ENCODE measurements at regions not wholly inside any gene's neighbourhood (a gene's known extent, or its start where the extent isn't known, plus 50 kb on each side); places are given as distances from the start of the nearest gene placed in this dataset.

DNA sequence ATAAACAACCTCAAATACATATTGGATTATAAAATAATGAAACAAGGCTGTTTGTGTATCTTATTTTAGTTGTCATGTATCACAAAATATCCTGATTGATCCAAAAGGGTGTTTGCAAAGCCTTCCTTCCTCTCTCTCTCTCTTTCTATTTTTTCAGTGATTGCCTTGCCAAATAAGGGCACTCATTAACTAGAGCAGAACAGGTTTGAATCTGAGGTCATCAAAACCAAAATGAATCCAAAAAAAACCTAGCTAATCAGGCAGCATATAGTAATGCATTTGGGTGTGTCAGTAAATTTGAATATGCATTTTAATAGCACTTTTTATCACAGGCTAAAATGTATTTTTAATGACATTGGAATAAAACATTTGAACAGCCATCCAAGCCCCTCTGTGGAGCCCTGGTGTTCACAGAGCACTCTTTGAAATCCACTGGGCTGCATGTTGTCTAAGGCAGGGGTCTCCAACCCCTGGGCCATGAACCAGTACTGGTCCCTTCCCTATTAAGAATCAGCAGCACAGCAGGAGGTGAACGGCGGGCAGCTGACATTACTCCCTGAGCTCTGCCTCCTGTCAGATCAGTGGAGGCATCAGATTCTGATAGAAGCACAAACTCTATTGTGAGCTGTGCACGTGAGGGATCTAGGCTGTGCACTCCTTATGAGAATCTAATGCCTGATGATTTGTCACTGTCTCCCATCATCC lies 171.8 kb upstream of the RAI14 start:
- no peak for DNase-seq (ENCODE audit: low read depth in 2 of 2)

DNA sequence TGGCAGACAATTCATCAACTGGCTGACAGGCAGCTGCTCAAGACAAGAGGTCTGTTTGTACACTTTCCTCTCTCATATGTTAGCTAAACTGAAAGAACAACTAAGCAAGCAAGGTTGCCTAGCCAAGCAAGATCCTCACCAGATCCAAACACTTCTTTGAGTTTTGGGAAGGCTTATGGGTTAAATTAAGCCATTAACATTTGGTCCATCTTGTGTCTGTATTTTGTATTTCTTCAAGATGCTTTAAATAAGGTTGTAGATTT lies 170.4 kb upstream of the RAI14 start:
- no peak for DNase-seq (ENCODE audit: low read depth in 2 of 2)

DNA sequence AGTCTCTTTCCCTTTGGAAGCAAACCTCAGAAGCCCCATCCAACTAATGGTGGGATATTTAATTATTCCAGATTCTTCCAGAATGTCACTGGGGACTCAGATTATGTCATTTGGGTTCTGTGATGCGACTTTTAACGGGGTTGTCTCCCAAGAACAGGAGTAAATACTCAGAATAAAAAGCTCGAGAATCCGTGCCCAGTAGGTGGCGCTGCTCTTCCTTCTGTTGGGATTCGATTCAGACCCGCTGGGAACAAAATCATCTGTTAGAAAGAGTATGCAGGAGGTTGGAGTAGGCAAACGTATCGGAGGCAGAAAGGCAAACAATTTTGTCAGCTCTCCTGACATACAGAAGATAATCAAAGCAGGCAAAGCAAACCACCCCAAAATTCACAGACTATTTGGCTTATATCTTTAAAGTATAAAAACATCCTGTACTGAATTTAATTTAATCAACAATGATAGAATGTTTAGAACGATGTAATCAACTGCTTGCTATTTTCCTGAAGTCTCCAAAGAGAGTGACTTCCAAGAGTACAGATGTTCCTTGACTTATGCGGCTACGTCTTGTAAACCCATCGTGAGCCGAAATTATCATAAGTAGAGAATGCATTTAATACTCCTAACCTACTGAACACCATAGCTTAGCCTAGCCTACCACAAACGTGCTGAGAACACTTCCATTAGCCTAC lies 169.8 kb upstream of the RAI14 start:
- DNase-seq (ENCODE audit: low read depth in 2 of 2) = no peak

DNA sequence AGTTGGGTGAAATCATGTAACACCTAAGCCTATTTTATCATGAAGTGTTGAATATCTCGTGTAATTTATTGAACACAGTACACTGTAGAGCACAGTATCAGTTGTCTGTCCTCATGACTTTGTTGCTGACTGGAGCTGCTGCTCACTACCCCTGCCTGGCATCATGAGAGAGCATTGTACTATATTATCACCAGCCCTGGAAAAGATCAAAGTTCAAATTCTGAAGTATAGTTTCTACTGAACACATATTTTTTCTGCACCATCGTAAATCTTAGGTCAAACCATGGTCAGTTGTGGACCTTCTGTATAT lies 169.3 kb upstream of the RAI14 start:
- no peak for DNase-seq (ENCODE audit: low read depth in 2 of 2)

DNA sequence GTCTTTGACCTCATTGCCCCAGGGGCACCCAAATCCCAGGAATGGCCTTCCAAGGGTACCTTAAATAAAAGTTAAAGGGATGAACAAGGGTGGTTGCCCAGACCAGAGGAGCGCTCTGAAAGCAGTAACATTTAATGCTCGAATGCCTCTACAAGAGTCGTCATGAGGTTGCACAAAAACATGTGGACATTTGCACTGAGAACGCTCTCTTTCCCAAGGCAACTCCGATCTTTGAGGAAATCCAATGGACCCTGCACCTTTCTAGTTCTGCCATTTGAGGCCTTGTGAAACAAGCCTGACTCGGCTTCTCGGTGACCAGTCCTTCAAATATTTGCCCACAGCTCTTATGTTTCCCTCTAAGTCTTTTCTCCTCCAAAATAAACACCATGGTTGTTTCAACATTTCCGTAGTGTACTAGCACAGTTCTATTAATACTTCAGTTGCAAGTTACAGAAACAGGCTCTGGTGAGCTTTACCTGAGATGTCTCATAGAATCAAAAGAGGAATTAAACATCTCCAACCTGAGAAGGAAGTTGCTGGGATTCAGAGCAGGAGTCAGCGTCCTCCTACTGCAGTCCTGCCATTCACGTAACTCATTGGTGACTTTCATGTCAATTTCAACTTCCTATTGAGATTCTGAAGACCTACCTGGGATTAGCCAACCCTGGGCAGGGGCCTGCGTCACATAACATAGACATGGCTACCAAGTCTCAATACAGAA lies 168.8 kb upstream of the RAI14 start:
- no peak for DNase-seq (ENCODE audit: low read depth in 2 of 2)

DNA sequence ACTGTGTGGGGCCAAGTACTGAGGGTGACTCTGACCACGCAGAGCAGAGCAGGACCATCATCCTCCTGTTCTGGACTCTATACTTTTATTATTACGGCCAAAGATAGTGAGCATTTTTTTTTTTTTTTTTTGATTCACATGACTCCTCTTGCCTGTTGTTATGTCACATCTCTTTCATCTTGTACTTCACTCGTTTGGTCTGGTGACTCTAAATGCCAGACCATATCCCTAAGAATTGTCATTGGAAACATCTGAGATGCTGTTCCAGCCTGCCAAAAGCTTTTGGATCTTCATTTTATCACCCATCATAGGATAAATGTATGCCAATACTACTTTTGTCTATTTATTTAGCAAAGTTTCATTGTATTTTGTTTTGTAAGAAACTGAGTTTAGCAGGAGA lies 168.2 kb upstream of the RAI14 start:
- no peak for DNase-seq (ENCODE audit: low read depth in 2 of 2)

DNA sequence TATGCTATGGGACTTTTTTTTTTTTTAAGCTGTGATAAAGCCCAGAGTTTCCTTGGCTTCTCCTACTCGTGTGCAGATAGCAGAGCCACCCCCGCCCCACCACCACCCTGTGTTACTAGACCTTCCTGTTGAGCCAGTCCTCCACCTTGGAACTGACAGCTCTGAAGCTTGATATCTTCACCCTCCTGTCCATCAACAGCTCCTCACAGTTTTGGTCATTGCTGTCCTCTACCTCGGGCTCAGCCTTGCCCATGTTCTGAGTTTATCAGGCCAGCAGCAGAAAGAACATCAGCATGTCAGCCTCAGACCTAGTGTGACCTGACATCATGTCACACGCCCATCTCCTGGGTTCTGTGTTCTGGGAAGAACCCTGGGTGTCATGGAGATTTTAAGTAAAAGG lies 167.1 kb upstream of the RAI14 start:
- no peak for DNase-seq (ENCODE audit: low read depth in 2 of 2)

DNA sequence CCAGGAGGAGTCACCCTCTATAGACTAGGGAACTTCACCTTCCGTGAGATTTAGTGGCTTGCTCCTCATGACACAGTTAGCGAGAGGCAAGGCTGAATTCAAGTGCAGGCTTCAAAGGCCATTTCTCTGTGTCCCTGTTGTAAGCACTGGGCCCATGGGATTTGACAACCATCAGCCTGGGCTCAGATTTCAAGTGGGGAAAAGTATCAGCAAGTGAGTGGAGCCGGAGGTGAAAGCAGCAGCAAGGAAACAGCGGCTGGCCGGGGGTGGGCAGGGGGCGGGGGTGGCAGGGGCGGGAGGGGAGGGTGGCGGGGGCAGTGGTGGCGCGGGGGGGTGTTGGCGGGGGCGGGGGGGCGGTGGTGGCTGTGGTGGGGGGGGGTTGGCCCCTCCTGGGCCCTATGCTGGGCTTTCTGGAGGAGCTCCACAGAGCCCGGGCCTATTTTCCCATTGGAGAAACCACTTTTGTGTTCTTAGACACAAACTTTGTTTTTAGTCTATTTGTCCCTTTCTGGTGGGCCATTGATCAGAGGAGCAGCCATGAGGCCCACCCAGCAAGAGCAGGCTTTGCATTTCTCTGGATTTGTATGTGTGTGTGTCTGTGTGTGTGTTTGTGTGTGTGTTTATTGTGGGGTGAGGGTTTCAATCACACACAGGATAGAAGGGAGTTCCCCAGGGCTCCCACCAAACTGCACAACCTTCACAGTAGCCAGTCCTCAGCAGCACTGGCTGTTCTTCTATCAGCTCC lies 165.4 kb upstream of the RAI14 start:
- no peak for DNase-seq (ENCODE audit: low read depth in 2 of 2)

DNA sequence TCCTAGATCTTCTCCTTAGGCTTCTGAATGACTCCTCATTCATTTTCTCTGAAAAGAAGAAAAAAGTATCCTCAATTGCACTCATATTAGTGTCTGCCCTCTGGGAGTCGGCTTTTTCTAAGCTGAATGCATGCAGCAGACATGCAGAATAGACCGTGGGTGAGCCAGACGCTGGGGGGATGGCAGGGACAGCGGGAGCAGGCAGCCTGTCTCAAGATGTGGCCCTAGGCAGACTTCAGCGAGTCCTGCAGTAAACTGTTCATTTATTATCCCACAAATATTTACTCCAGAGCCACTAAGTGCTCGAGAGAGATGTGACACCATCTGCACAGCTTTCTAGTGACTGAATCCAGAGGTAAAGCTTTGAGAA lies 164.9 kb upstream of the RAI14 start:
- no peak for DNase-seq (ENCODE audit: low read depth in 2 of 2)

DNA sequence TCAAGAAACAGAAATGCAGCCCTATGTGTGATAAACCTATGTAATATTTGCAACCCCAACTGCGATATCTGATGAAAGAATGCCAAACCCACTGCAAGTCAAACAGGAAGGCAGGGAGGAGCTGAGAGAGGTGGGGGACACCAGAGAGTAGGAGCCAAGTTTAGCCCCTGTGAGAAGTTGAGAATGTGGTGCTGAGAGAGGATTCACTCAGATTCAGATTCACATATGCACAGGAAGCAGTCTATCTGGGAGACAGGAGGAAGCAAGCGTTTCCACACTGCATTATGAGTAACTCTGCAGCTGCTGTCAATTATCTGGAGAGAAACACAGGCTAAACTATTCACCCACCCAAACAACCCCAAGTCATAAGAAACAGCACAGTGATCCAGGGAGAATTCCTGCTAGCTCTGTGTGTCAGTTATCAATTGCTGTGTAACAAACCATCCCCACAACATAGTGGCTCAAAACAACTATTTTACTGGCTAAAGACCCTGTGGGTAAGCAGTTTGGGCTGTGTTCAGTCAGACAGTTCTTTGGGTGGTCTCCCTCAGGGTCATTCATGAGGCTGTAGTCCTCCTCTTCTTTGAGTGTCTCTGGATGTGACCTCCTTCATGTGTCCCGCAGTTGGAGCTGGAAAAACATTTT lies 161.9 kb upstream of the RAI14 start:
- DNase-seq (ENCODE audit: low read depth in 2 of 2) = no peak

DNA sequence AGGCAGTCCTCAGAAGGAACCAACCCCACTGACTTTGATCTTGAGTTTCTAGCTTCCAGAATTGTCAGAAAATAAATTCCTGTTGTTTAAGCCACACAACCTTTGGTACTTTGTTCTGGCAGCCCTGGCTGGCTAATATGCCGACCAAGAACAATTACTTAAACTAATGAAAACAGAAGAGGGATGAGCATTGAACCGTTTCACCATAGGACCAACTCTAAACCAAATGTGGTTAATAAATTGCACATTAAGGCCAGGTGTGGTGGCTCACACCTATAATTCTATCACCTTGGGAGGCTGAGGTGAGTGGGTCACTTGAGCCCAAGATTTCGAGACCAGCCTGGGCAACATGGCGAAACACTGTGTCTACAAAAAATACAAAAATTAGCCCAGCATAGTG lies 160.9 kb upstream of the RAI14 start:
- no peak for DNase-seq (ENCODE audit: low read depth in 2 of 2)

DNA sequence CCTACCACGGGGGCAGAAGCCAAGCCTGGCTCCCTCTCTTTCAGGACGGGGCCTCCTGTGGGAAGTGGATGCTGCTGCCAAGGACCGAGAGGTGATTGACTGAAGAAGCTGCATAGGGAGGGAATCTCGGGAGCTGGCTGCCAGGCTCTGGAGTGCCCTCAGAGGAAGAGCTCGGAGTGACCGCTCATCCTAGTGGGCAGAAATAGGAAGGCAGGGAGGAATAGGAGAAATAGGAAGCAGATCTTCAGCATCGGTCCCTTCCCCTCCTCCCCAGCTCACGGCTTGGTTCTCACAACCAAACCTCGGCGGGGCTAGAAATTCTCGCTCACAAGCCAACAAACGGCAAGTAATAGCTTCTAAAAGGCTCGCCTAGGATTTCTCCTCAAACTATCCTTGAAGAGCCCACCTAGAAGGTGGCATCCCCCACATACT lies 159.9 kb upstream of the RAI14 start:
- no peak for DNase-seq (ENCODE audit: low read depth in 2 of 2)

DNA sequence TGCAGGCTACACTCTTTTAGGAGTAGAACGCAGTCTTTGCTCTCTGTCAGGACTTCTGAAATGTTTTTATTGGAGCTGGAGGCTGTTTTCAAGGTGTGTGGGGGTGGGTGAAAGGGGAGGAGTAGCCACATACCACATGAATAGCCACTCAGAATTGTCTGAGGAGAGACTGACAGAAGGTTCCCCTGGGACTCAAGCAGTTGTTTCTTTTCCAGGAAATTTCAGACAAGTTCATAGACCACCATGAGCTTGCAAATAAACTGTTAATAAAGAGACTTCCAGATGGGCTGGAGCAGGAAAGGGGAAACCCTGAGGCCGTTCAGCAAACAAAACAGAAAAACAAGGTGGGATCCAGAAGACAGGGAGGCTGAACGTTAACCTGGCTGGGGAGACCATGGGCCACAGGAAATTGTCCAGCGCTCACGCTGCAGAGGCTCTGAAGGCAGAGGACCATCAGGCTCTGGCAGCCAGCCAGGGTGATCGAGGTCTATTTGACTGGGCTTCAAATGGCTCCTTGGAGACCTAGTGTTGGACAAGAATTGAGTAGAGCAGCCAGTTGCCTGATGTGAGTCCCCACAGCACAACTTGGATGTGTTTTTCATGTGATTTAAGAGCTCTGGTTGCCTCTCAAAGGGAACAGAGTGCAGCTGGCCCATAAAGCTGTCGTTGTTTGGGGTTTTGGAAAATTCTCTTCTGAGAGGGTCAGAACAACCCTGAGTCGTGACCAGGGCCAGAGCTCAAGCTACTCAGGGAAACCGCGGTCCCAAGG lies 159.2 kb upstream of the RAI14 start:
- DNase-seq (ENCODE audit: low read depth in 2 of 2) = no peak

DNA sequence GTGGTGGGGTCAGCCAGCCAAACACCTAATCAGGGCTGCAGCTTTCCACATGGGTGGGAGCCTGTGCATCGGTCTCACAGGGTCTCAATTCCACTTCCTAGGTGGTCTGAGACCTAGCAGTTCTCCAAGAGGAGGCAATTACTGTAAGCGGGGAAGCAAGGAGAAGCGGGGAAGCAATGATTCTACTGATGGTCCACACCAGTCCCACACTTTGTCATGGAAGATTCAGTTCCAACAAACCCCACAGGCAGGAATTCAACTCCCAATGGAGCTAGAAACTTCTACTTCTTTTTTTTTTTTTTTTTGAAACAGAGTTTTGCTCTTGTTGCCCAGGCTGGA lies 158.7 kb upstream of the RAI14 start:
- DNase-seq (ENCODE audit: low read depth in 2 of 2) = no peak

DNA sequence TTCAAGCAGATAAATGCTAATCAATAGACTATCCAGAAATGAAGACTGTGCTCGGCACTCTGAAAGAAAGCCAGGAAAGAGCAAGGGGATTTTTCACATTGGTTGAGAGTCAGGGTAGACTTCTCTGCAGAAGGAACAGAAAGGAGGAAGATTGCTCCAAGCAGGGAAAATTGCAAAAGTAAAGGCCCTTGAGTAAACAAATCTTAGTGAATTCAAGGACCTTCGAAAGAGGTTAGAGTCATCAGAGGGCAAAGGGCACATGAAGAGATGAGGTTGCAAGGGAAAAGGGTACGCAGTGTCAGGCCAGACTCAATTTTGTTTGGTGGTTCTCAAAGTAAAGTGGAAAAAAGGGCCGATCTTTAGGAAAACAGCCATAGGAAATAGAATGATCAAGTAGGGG lies 157.6 kb upstream of the RAI14 start:
- DNase-seq (ENCODE audit: low read depth in 2 of 2) = no peak

DNA sequence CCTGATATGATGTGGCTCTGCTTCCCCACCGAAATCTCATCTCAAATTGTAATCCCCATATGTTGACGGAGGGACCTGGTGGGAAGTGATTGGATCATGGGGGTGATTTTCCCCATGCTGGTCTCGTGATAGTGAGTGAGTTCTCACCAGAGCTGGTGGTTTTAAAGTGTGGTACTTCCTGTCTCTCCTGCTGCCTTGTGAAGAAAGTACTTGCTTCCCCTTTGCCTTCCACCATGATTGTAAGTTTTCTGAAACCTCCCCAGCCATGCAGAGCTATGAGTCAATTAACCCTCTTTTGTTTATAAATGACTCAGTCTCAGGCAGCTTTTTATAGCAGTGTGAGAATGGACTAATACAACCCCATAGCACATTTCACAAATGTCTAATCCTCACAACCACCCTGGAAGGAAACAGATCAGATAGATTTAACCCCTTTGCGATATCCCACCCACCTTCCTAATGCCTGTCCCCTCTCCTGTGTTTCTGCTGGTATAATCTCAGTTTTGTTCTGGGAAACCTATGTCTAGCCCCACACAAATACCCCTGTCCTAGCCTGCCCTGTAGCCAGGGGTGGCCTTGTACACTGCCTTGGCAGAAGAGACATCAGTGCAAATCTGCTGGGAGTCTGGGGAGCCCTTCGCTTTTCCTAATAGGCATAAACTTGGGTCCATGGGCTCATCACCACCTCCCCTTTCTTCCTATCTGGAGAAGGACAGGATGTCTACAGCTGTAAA lies 157.0 kb upstream of the RAI14 start:
- no peak for DNase-seq (ENCODE audit: low read depth in 2 of 2)

DNA sequence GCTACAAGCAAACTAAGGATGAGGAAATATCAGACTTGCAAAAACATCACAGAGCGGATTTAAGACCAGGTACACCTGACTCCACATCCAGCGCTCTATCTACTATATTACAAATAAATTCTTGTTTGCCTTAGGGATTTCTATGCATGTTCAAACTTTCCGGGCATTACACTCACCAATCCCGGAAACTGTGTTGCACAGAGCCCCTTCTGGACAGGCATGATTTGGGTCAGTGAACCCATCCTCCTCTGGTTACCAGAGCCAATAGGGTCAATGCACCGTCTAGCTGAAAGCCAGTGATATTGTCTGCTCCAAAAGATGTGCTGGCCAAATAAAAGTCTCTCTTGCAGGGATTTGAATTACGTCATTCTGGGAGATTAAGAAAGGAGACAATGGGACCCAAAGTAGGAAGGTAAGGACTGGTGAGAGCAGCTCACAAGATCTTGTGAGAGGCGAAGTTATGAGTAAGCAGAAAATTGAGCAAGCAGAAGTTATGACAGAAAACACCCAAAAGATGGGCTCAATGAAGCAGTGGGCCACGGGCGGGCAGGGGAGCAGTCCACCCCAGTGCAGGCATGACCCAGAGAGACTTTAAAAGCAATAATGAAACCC lies 155.8 kb upstream of the RAI14 start:
- DNase-seq (ENCODE audit: low read depth in 2 of 2) = no peak

DNA sequence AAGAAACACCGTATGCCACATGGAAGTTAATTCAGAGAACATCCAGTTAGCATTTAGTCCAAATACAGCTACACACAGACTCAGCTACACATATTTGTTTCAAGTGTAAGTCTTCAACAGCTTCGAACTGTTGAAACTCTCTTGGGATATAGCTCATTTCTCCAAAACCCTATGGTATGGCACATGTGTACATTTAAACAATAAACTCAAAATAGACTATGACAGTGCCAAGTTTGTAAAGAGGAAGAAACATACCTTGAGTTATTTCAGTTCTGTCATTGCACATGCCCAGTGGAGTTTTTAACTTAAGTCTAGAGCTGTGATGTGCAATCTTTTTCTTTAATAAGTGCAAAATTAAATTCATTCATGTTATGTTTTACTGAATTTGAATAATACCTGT lies 155.1 kb upstream of the RAI14 start:
- DNase-seq (ENCODE audit: low read depth in 2 of 2) = no peak

DNA sequence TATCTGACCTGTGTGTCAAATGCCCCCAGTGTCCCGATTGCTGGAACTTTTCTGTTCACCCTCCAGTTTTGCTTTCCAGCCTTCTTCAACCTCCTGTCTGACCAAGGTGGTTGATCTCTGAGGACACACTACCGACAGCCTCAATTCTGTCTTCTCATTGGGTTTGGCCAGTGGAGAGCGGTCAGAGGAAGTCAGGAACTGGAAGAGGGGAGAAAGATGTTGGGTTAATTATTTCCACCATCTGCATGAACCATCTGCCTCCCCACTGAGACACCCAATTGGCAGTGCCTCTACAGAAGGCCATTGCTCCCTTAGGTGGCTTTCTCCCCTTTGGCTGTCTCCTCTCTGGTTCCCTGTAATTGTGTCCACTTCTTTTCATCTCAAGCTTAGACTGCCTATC lies 154.3 kb upstream of the RAI14 start:
- no peak for DNase-seq (ENCODE audit: low read depth in 2 of 2)

DNA sequence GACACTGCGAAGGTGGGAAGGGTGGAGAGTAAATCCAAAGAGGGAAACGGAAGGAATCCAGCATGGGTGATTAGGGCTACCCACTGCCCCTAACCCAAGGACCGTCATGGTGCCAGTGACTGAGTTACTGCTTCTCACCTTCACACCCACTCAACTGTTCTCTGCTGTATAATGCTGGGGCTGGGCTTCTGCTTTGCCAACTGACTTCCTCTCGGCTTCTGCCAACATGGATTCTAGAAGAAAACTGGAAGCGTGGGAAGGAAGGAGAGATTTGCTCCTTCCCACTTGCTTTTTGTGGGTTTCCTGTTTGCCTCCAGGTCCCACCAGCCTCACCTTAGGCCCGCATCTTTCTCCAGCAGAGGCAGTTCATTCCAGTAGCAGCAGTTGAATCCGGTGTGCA lies 153.5 kb upstream of the RAI14 start:
- no peak for DNase-seq (ENCODE audit: low read depth in 2 of 2)
